ENCODE measurements at regions not wholly inside any gene's neighbourhood (a gene's known extent, or its start where the extent isn't known, plus 50 kb on each side); places are given as distances from the start of the nearest gene placed in this dataset.

GRCh38 chr5:40045429-40045828 is 620.6 kb upstream of the DAB2 start:
- DNase-seq (ENCODE audit: low read depth in 2 of 2) = no peak

DNA sequence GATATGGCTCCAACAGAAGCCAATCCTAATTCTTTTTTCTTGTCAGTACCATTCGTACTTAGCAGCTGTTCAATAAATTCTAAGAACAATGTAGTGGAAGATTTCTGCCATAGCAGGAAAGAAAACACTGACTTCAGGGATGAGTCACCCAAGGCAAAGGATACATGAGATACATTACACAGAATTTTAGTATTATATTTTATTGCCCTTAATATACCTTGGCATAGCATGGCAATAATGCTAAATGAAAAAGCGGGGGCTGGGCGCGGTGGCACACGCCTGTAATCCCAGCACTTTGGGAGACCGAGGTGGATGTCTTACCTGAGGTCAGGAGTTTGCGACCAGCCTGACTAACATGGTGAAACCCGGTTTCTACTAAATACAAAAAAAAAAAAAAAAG is 619.1 kb upstream of the DAB2 start:
- DNase-seq (ENCODE audit: low read depth in 2 of 2) = no peak

- DNase-seq (ENCODE audit: low read depth in 2 of 2) = no peak
Observed at GRCh38 chr5:40041452-40041851, 616.7 kb upstream of the DAB2 start.

GRCh38 chr5:40037713-40038112 is 612.9 kb upstream of the DAB2 start:
- no peak for DNase-seq (ENCODE audit: low read depth in 2 of 2)

- DNase-seq (ENCODE audit: low read depth in 2 of 2) = no peak
Observed at GRCh38 chr5:40034441-40034840, 609.7 kb upstream of the DAB2 start.

DNA sequence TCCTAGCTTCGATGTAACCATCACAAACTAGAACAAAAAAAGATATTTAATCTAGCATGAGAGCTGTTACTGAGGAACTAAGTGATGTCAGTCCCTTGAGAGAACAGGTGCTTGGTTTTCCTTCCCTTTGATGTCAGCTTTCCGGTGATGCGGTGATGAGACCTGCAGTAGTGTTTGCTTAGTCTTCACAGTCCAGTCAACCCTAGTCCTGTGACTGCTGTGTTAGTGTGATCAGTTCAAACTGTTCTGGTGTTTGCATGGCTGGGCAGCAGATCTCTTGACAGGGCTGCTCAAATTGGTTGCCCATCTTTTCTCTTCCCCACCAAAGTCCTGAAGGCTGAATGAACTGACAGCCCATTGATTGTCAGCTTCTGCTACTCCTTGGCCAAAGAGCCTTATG is 608.6 kb upstream of the DAB2 start:
- no peak for DNase-seq (ENCODE audit: low read depth in 2 of 2)

DNA sequence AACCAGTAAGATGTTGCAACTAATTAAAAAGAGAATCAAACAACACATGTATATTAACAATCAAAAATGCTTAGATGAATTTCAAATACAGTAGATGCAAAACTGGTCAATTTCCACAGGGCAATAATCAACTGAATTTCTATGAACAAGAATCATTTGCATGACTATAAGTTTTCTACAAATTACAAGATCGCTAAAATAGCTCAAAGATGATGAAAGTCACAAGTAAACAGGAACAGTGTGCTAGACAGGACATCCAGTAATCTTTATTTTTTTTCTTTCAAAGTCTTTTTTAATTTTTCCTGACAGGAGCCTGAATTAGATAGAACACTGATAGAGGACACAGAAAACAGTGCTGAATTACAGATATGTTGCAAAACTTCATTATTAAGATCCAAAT is 608.2 kb upstream of the DAB2 start:
- no peak for DNase-seq (ENCODE audit: low read depth in 2 of 2)

DNA sequence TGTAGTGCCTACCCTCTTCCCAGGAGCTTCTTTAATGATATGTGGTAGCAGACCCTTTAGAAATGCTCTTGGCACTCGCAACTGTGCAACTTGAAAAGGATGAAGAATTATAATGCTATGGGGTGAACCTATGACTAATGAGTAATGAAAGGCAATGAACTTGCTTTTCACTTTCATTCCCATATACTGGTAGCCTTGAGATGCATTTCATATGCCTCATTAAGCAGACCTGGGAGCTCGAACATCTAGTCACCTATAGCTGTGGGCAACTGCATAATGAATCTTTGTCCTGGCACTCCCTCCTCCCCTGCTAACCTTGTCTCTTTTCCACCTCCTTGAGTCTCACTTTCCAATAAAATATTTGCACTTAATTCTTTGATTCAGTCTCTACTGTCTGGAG is 605.9 kb upstream of the DAB2 start:
- no peak for DNase-seq (ENCODE audit: low read depth in 2 of 2)

DNA sequence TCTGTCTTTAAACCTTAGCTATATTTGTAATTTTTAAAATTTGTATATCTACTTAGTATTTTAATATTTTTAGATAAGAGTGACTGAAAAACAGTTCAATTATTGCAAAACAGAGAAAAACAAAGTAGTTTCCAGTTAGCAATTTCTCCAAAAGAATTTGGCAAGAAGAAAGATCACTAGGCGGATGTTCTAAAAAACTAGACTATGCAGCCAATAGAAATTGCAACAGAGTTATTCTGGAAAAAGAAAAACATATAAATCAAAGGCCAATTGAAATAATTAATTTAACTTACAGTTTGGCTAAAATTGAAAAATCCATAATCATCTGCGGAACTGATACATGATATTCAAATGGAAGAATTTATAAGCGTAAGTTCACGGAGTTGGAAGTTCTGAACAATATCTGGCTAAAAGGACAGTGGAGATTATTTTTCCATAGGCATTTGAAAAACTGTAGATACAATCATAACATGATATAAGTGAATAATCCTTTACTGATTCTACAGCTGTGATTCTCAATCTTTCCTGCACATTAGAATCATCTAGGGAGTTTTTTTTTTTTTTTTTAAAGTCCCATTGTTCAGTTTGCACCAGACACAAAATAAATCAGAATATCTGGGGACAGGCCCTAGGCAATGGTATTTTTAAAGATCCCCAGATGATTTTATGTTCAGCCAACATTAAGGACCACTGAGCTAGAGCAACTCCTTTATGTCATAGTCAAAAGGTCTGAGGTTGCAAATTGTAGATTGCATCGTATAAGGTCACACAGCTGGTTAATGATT is 605.1 kb upstream of the DAB2 start:
- no peak for DNase-seq (ENCODE audit: low read depth in 2 of 2)

DNA sequence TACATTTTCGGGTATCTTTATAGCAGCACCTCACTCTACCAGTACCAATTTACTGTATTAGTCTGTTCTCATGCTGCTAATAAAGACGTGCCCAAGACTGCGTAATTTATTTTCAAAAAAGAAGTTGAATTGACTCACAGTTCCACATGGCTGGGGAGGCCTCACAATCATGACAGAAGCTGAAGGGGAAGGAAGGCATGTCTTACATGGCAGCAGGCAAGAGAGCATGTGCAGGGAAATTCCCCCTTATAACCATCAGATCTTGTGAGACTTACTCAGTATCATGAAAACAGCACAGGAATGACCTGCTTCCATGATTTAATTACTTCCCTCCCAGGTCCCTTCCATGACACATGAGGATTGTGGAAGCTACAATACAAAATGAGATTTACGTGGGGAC is 602.6 kb upstream of the DAB2 start:
- DNase-seq (ENCODE audit: low read depth in 2 of 2) = no peak

GRCh38 chr5:40025586-40025985 is 600.8 kb upstream of the DAB2 start:
- DNase-seq (ENCODE audit: low read depth in 2 of 2) = no peak

GRCh38 chr5:40022057-40022456 is 597.3 kb upstream of the DAB2 start:
- no peak for DNase-seq (ENCODE audit: low read depth in 2 of 2)

DNA sequence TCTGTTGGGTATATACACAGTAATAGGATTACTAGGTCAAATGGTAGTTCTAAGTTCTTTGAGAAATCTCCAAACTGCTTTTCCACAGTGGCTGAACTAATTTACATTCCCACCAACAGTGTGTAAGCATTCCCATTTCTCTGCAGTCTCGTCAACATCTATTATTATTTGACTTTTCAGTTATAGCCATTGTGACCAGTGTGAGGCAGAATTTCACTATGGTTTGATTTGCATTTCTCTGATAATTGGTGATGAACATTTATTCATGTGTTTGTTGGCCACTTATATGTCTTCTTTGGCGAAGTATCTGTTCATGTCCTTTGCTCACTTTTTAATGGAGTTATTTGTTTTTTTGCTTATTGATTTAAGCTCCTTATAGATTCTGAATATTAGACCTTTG is 596.2 kb upstream of the DAB2 start:
- no peak for DNase-seq (ENCODE audit: low read depth in 2 of 2)

DNA sequence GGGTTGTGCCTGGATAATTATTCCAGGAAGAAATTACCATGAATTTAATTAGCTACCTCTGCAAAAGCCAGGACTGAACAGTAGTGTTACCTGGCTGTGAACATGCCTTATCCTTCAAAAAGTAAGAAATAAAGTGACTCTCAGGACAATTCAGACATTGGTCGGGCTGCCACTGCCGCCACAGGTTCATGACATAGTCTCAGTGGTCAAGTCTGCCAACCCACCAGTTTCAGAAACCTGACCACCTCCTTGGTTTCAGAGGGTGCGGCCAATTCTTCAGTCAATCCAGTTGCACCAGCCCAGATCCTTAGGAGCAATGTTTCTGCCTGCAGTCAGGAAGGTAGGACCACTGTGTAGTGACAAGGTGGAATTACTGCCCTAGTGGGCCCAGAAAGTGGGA is 593.1 kb upstream of the DAB2 start:
- DNase-seq (ENCODE audit: low read depth in 2 of 2) = no peak

DNA sequence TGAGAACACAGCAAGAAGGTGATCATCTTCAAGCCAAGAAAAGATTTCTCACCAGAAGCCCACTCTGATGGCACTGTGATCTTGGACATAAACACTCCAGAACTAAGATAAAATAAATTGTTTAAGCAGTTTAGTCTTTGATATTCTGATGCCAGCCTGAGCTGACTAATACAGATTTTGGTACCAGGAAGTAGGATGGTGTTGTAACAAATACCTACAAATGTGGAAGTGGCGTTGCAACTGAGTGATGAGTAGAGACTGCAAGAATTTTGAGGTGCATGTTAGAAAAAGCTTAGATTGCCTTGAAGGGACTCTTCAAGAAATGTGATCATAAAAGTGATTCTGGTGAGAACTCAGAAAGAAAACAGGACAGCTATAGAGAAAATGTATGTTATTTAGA is 592.4 kb upstream of the DAB2 start:
- DNase-seq (ENCODE audit: low read depth in 2 of 2) = no peak

DNA sequence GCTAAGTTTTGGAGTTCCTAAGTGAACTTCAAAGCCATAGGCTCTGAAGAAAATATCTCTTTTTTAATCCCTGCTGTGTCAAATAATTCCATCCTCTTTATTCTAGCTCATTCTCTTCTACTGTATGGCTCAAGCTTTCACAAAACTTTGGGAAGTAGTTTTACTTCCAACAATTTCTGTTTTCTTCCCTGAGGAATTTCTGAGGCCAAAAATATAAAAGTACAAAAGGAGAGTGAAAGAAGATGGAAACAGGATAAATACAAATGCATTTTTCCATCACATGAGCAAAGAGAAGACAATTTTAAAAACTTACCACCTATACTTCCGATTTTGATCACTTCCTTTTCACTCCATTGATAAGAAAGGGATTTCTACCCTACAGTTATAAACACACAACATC is 585.7 kb upstream of the DAB2 start:
- no peak for DNase-seq (ENCODE audit: low read depth in 2 of 2)

DNA sequence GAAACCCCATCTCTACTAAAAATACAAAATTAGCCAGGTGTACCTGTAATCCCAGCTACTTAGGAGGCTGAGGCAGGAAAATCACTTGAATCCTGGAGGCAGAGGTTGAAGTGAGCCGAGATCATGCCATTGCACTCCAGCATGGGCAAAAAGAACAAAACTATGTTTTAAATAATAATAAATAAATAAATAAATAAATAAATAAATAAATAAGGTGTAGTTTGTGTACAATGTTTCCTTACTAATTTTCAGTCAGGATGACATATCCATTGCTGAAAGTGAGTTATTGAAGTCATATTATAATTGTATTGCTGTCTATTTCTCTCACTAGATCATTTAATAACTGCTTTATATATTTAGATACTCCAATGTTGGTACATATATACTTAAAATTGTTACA is 581.5 kb upstream of the DAB2 start:
- no peak for DNase-seq (ENCODE audit: low read depth in 2 of 2)

- DNase-seq (ENCODE audit: low read depth in 2 of 2) = no peak
Observed at GRCh38 chr5:40001796-40002195, 577.0 kb upstream of the DAB2 start.

DNA sequence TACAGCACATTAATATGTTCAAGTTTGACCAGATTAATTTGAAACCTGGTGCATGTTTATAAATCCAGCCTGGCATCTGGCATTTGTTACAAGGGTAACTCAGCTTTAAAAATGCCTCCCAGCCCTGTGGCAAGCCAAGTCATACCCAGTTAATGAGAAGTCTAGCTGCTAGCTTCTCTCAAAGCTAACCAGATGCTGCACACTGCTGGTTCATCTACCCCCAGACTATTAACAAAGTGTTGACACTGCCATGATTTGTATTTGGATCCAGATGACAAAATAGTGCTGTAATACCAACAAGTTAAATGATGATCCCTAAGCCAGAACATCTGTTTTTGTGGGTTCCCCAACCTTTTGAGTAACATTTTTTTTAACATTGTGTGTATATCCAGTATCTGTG is 573.7 kb upstream of the DAB2 start:
- DNase-seq (ENCODE audit: low read depth in 2 of 2) = no peak

DNA sequence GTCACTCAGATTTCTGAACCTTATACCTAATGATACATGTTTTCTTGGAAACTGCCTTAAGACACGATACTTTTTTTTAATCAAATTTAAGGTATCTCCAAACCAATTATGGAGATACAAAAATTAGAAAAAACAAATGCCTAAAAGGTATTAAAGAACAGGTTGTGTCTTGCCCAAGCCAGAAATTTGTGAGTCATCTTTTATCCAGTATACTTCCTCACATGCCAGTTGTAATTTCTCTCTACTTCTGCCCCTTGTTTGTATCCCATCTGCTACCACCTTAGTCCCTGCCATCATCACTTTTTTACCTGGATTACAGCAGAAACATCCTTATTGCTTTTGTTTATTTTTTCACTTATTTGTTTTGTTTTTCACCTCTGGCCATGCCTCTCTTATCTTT is 571.2 kb upstream of the DAB2 start:
- no peak for DNase-seq (ENCODE audit: low read depth in 2 of 2)

- DNase-seq (ENCODE audit: low read depth in 2 of 2) = no peak
Observed at GRCh38 chr5:39992617-39993202, 567.9 kb upstream of the DAB2 start.

DNA sequence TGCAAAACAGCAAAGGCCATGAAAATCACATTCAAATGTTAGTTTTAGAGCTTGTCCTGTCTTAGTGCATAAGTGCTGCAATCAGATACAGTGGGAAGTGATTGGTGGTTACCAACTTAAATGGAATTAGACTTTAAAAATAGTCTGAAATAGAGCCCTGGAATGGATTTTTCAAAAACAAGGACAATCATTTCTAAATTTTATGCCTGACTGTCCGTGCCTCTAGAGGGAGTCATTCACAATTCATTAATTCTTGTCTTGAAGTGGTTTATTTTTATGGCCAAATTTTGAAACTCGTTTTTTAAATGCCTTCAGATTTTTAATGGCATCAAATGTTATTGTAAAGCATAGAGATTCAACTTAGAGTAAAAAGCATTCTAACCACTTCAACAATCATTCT is 561.8 kb upstream of the DAB2 start:
- no peak for DNase-seq (ENCODE audit: low read depth in 2 of 2)

- DNase-seq (ENCODE audit: low read depth in 2 of 2) = no peak
Observed at GRCh38 chr5:39980056-39980455, 555.3 kb upstream of the DAB2 start.

GRCh38 chr5:39977066-39977655 is 552.4 kb upstream of the DAB2 start:
- DNase-seq (ENCODE audit: low read depth in 2 of 2) = no peak
